ENCODE measurements at regions not wholly inside any gene's neighbourhood (a gene's known extent, or its start where the extent isn't known, plus 50 kb on each side); places are given as distances from the start of the nearest gene placed in this dataset.
"Not testable (repeated sequence)": the region's sequence is repeated elsewhere in the genome, so short reads cannot be mapped to it uniquely, and the experiment has no call there.

GRCh38 chr15:20148008-20148407, 393.6 kb downstream of the GOLGA6L6 start:
- not testable (repeated sequence) for FAIRE-seq

GRCh38 chr15:20144333-20145036, 397.1 kb downstream of the GOLGA6L6 start:
- FAIRE-seq = not testable (repeated sequence)

GRCh38 chr15:20142906-20143305, 398.7 kb downstream of the GOLGA6L6 start:
- not testable (repeated sequence) for FAIRE-seq

DNA sequence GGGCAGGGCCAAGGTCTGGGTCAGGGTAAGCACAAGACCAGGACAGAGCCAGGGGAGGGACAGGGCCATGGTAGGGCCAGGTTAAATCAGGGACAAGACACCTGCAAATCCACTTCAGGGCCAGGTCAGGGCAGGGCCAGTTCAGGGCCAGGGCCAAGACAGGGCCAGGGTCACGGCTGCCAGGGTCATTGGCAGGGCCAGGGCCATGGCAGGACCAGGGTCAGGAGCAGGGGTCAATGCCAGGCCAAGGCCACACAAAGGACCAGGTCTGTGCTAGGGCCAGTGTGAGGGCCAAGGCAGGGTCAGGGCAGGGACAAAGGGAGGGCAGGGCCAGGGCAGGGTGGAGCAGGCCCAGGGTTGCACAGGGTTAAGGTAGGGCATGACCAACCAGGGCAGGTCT, 399.2 kb downstream of the GOLGA6L6 start:
- FAIRE-seq = not testable (repeated sequence)

DNA sequence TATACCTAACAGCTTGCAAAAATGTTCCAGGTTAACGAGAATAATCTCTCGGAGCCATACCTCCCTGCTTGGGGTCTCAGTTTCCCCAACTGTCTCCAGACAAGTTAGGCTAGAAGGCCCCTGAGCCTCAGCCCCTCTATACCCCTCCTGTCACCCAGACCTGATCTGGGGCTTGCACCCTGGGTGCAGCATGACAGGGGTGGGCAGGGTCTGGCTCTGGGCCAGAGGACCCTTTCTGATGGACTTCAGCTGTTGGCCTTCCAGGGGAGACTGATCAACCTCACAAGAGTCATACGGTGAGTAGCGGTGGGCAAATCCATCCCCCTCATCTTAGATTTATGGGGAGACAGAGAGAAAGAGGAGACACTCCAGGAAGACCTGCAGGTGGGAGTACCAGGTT, 416.9 kb downstream of the GOLGA6L6 start:
- FAIRE-seq = not testable (repeated sequence)

- FAIRE-seq = no peak
These were observed 435.6 kb downstream of the GOLGA6L6 start for GRCh38 chr15:20106026-20106425.

GRCh38 chr15:20105011-20105990, 436.3 kb downstream of the GOLGA6L6 start:
- FAIRE-seq = not testable (repeated sequence)

DNA sequence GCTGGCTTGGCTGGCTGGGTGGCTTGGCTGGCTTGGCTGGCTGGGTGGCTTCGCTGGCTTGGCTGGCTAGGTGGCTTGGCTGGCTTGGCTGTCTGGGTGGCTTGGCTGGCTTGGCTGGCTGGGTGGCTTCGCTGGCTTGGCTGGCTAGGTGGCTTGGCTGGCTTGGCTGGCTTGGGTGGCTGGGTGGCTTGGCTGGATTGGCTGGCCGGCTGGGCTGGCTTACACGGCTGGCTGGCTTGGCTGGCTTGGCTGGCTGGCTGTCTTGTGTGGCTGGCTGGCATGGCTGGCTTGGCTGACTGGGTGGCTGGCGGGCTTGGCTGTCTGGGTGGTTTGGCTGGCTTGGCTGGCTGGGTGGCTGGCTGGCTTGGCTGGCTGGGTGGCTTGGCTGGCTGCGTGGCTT, 437.0 kb downstream of the GOLGA6L6 start:
- FAIRE-seq = not testable (repeated sequence)

DNA sequence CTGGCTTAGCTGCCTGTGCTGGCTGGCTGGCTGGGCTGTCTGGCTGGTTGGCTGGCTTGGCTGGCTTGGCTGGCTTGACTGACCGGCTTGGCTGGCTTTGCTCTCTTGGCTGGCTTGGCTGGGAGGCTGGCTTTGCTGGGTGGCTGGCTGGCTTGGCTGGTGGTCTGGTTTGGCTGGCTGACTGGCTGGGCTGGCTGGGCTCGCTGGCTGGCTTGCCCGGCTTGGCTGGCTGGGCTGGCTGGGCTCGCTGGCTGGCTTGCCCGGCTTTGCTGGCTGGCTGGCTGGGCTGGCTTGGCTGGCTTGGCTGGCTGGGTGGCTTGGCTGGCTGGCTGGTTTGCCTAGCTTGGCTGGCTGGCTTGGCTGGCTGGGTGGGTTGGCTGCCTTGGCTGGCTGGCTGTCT, 438.7 kb downstream of the GOLGA6L6 start:
- FAIRE-seq = not testable (repeated sequence)

DNA sequence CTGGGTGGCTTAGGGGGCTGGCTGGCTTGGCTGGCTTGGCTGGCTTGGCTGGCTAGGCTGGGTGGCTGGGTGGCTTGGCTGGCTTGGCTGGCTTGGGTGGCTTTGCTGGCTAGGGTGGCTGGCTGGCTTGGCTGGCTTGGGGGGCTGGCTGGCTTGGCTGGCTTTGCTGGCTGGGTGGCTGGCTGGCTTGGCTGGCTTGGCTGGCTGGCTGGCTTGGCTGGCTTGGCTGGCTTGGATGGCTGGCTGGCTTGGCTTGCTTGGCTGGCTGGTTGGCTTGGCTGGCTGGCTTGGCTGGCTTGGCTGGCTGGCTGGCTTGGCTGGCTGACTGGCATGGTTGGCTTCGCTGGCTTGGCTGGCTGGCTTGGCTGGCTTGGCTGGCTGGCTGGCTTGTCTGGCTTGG, 439.4 kb downstream of the GOLGA6L6 start:
- not testable (repeated sequence) for FAIRE-seq

DNA sequence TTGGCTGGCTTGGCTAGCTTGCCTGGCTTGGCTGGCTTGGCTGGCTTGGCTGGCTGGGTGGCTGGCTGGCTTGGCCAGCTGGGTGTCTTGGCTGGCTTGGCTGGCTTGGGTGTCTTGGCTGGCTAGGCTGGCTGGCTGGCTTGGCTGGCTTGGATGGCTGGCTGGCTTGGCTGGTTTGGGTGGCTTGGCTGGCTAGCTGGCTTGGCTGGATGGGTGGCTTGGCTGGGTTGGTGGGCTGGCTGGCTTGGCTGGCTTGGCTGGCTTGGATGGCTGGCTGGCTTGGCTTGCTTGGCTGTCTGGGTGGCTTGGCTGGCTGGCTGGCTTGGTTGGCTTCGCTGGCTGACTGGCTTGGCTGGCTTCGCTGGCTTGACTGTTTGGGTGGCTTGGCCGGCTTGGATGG, 440.3 kb downstream of the GOLGA6L6 start:
- not testable (repeated sequence) for FAIRE-seq

DNA sequence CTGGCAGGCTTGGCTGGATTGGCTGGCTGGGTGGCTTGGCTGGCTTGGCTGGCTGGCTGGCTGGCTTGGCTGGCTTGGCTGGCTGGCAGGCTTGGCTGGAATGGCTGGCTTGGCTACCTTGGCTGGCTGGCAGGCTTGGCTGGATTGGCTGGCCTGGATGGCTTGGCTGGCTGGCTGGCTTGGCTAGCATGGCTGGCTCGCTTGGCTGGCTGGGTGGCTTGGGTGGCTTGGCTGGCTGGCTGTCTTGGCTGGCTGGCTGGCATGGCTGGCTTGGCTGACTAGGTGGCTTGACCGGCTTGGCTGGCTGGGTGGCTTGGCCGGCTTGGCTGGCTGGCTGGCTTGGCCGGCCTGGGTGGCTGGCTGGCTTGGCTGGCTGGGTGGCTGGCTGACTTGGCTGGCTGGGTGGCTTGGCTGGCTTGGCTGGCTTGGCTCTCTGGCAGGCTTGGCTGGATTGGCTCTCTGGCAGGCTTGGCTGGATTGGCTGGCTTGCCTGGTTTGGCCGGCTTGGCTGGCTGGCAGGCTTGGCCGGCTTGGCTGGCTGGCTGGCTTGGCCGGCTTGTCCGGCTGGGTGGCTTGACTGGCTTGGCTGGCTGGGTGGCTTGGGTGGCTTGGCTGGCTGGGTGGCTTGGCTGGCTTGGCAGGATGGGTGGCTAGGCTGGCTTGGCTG, 440.9 kb downstream of the GOLGA6L6 start:
- FAIRE-seq = not testable (repeated sequence)

DNA sequence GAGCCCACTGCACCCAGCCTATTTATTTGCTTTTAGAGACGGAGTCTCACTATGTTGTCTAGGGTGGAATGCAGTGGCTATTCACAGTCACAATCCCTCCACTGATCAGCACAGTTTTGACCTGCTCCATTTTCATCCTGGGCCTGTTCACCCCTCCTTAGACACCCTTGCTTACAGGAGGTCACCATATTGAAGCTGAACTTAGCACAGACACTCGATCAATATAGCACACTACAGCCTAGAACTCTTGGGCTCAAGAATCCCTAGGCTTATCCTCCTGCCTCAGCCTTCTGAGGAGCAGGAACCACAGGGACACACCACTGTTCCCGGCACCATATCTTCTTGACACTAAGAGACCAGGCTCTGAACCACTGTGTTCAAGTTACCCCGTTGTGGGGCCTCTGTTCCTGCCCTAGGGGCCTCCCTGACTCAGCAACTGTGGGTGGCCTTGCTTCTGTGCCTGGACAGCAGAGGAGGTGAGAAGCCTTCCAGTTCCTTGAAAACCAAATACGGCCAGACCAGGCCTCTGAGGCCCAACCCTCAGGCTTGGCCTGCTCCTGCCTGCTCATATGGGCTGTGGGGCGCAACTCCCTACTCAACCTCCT, 445.8 kb downstream of the GOLGA6L6 start:
- not testable (repeated sequence) for FAIRE-seq

DNA sequence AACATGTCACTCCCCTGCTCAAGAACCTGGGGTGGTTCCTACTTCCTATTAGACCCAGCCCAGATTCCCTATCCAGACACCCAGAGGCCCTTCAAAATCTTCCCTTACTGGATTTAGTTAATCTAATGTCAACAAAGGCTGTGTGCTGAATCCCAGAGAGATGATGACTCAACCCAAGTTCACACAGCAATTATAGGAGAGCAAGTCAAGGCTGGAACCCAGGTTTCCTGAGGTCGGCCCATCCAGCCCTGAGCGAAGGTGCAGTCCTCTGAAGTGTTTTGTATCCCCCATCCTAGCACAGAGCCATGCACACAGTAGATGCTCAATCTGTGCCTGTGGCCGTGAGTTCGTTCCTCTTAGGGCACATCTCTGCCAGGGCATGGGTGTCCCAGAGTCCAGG, 452.1 kb downstream of the GOLGA6L6 start:
- FAIRE-seq = not testable (repeated sequence)

- not testable (repeated sequence) for FAIRE-seq
These were observed 457.6 kb downstream of the GOLGA6L6 start for GRCh38 chr15:20084026-20084425.

DNA sequence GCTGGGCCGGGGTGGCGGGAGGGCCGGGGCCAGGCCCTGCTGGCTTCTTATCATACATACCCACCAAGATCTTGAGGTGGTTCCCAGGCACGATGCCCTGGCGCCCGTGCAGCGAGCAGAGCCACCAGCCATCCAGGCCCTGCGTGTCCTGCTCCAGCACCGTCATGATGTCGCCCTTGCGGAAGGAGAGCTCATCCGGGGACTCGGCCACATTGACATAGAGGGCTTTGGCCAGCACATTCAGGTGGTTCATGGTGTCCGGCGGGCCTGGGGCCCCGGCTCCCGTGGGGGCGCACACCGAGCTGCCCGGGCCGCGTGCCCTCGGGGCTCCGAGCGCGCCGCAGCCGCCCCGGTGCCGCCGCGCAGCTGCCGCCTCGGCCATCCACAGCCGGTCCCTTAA, 467.5 kb downstream of the GOLGA6L6 start:
- FAIRE-seq = not testable (repeated sequence)

DNA sequence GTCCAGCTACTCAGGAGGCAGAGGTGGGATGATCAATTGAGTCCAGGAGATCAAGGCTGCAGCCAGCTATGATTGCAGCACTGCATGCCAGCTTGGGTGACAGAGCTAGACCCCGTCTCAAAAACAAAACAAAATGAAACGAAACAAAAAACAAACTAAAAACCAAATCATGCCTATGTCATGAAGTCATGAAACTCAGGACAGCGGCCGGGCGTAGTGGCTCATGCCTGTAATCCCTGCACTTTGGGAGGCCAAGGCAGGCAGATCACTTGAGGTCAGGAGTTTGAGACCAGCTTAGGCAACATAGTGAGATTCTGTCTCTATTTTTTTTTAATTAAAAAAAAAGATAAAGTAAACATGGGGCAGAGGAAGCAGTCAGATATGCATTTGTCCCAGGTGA, 472.6 kb downstream of the GOLGA6L6 start:
- not testable (repeated sequence) for FAIRE-seq

DNA sequence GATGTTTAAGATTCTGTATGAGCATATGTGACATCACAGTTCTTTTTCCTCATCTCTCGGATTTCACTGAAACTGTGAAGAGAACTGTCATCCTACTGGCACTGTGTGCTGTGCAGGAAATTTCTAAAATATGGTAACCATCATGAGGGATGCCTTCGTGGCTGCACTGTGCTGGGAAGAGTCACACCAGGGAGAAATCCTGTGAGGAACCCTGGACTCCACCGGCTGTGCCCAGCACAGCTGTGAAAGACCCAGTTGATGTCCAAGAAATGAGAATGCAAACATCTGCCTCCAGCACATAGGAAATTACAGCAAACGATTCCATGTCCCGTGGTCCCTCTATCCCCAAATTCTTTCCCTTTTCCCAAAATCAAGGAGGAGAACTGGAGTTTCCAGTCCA, 475.4 kb downstream of the GOLGA6L6 start:
- FAIRE-seq = not testable (repeated sequence)

- not testable (repeated sequence) for FAIRE-seq
These were observed 476.1 kb downstream of the GOLGA6L6 start for GRCh38 chr15:20065508-20065907.

GRCh38 chr15:20063167-20063566, 478.4 kb downstream of the GOLGA6L6 start:
- FAIRE-seq = not testable (repeated sequence)

DNA sequence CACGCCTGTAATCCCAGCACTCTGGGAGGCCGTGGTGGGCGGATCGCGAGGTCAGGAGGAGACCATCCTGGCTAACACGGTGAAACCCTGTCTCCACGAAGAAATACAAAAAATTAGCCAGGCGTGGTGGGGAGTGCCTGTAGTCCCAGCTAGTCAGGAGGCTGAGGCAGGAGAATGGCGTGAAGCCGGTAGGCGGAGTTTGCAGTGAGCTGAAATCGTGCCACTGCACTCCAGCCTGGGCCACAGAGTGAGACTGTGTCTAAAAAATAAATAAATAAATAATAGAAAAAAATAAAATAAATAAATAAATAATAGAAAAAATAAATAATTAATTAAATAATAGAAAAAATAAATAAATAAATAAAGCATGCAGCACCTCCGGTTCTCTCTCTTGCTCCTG, 480.8 kb downstream of the GOLGA6L6 start:
- not testable (repeated sequence) for FAIRE-seq

DNA sequence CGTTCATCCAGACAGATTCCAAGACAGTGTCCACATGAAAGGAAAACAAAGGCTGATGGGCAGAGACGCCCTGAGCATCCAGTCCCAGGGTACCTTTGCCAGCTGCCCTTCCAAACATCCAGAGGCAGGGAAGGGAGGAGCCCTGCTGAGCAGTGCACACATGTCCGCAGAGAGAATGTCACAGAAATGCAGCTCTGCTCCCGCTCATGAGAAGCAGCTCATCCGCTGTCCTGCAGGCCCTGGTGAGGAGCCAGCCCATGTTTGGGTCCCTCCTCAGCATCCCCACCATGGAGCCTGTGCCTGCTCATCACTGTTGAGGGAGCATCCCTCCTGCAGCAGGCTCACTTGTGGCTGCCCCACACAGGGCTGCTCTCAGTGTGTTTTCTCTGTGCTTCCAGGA, 484.7 kb downstream of the GOLGA6L6 start:
- not testable (repeated sequence) for FAIRE-seq

DNA sequence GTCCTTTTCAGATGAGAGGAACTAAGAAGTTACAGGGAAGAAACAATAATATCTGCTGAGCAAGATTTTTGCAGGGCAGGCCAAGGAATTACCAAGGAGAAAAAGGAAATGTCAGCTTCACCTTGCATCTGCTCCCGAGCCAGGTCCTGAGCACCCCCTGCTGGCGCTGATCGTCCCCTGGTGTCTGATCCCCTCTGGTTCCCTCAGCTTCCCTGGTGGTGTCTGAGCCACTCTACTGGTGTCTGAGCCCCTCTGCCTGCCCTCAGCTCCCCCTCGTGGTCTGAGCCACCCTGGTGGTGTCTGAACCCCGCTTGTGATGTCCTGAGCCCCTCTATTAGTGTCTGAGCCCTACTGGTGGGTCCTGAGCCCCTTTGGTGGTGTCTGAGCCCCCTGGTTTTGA, 485.7 kb downstream of the GOLGA6L6 start:
- FAIRE-seq = not testable (repeated sequence)

Data from TTC549 (cell line).